ENCODE measurements at regions not wholly inside any gene's neighbourhood (a gene's known extent, or its start where the extent isn't known, plus 50 kb on each side); places are given as distances from the start of the nearest gene placed in this dataset.

GRCh38 chr10:117425974-117426566, 50.8 kb upstream of the PDZD8 start (continued):
- no peak for TF ChIP-seq FOS (IDR thresholded peaks at IDR 0.05; ENCODE audit: borderline replicate concordance, extremely low read depth, insufficient read length)
- no peak for TF ChIP-seq HDGF (IDR thresholded peaks at IDR 0.05)

- Histone ChIP-seq H3K4me2 (ENCODE audit: control insufficient read depth, insufficient read depth) (no peak overlapping the region), H2AFZ (ENCODE audit: control insufficient read depth, low read depth, low read length) (no peak overlapping the region), H3K4me1 (ENCODE audit: control insufficient read depth, insufficient read depth, low read length) (no peaks in the 10 kb centered on the region), H3K4me3 (no peak overlapping the region), H3K27ac (ENCODE audit: control insufficient read depth, insufficient read depth) (no peak overlapping the region), H4K20me1 (ENCODE audit: control insufficient read depth, insufficient read depth) (no peaks in the 10 kb centered on the region), H3K79me2 (ENCODE audit: control insufficient read depth, insufficient read depth, low read length) (no peaks in the 10 kb centered on the region), H3K9me3 (replicated peaks; ENCODE audit: control insufficient read depth, insufficient read depth, low read length) (no peaks in the 10 kb centered on the region), H3K9ac (ENCODE audit: control insufficient read depth, insufficient read depth, low read length) (no peak overlapping the region), H3K27me3 (replicated peaks in 1 of 2; ENCODE audit: control insufficient read depth in 2 of 2, insufficient read depth in 2 of 2, low read length in 1 of 2) (no peaks in the 10 kb centered on the region), H3K36me3 (ENCODE audit: control insufficient read depth in 2 of 2, insufficient read depth in 2 of 2, low read length in 1 of 2) (no peaks in the 10 kb centered on the region)
- peak; percentile 14; the same call in 2 of the 3 replicates for ATAC-seq
- no peak for DNase-seq (ENCODE audit: low read depth, low spot score)
- 40% methylated on average over 13 of the region's 13 CpGs for WGBS (ENCODE audit: insufficient coverage, insufficient replicate concordance, low lambda C conversion rate, missing lambda C conversion rate)
- FAIRE-seq, result no peak
- no TSS peak for BruUV-seq (replicated peaks)
- RAD21 ChIA-PET (ENCODE audit: unreplicated experiment), result interaction anchor here (1.3 to 1.5 kb wide), 2 partner anchors 18 to 64 kb away, joined by 3 to 6 read pairs; no protein-coding TSS in a partner anchor
- SMC1A ChIA-PET (ENCODE audit: uncharacterized antibody, unreplicated experiment), result interaction anchor here (0.8 to 1.8 kb wide), 5 partner anchors 13 to 225 kb away, joined by 3 to 5 read pairs (median 4); no protein-coding TSS in a partner anchor
- CTCF ChIA-PET, result interaction anchor here (1.0 to 1.7 kb wide), 6 partner anchors 10 to 199 kb away, joined by 4 to 8 read pairs (median 4); no protein-coding TSS in a partner anchor
- intact Hi-C loops (cut with micrococcal nuclease; ENCODE audit: unreplicated experiment) (no loop called here), in situ Hi-C loops (cut with MboI) (no loop called here)
- POLR2A ChIA-PET, result interaction anchor here (1.1 kb wide), 1 partner anchor 54 kb away, joined by 5 read pairs; no protein-coding TSS in a partner anchor
- TF ChIP-seq SREBF1 (IDR thresholded peaks at IDR 0.05; ENCODE audit: low read length), result no peak
- TF ChIP-seq RELA (IDR thresholded peaks at IDR 0.05; ENCODE audit: borderline replicate concordance, partially characterized antibody), result no peak
- no peak for TF ChIP-seq HDAC6 (IDR thresholded peaks at IDR 0.05; ENCODE audit: unreplicated experiment)
- TF ChIP-seq, protein P1, sequence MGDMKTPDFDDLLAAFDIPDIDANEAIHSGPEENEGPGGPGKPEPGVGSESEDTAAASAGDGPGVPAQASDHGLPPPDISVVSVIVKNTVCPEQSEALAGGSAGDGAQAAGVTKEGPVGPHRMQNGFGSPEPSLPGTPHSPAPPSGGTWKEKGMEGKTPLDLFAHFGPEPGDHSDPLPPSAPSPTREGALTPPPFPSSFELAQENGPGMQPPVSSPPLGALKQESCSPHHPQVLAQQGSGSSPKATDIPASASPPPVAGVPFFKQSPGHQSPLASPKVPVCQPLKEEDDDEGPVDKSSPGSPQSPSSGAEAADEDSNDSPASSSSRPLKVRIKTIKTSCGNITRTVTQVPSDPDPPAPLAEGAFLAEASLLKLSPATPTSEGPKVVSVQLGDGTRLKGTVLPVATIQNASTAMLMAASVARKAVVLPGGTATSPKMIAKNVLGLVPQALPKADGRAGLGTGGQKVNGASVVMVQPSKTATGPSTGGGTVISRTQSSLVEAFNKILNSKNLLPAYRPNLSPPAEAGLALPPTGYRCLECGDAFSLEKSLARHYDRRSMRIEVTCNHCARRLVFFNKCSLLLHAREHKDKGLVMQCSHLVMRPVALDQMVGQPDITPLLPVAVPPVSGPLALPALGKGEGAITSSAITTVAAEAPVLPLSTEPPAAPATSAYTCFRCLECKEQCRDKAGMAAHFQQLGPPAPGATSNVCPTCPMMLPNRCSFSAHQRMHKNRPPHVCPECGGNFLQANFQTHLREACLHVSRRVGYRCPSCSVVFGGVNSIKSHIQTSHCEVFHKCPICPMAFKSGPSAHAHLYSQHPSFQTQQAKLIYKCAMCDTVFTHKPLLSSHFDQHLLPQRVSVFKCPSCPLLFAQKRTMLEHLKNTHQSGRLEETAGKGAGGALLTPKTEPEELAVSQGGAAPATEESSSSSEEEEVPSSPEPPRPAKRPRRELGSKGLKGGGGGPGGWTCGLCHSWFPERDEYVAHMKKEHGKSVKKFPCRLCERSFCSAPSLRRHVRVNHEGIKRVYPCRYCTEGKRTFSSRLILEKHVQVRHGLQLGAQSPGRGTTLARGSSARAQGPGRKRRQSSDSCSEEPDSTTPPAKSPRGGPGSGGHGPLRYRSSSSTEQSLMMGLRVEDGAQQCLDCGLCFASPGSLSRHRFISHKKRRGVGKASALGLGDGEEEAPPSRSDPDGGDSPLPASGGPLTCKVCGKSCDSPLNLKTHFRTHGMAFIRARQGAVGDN (IDR thresholded peaks at IDR 0.05), result no peak
- TF ChIP-seq HDGF (IDR thresholded peaks at IDR 0.05), result no peak
- TF ChIP-seq, protein P2, sequence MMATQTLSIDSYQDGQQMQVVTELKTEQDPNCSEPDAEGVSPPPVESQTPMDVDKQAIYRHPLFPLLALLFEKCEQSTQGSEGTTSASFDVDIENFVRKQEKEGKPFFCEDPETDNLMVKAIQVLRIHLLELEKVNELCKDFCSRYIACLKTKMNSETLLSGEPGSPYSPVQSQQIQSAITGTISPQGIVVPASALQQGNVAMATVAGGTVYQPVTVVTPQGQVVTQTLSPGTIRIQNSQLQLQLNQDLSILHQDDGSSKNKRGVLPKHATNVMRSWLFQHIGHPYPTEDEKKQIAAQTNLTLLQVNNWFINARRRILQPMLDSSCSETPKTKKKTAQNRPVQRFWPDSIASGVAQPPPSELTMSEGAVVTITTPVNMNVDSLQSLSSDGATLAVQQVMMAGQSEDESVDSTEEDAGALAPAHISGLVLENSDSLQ (IDR thresholded peaks at IDR 0.05), result no peak
- TF ChIP-seq ZNF384 (IDR thresholded peaks at IDR 0.05; ENCODE audit: borderline replicate concordance, low read depth, low read length), result no peak
- TF ChIP-seq POLR2A (IDR thresholded peaks at IDR 0.05; ENCODE audit: low read depth, low read length), result no peak
- TF ChIP-seq NFYA (IDR thresholded peaks at IDR 0.05; ENCODE audit: borderline replicate concordance, low read depth, low read length), result no peak
- TF ChIP-seq RFX5 (IDR thresholded peaks at IDR 0.05; ENCODE audit: low read depth, low read length), result no peak
- TF ChIP-seq CHD2 (IDR thresholded peaks at IDR 0.05; ENCODE audit: borderline replicate concordance, low read depth, low read length), result no peak
- TF ChIP-seq SMC3 (IDR thresholded peaks at IDR 0.05; ENCODE audit: borderline replicate concordance, low read length), result no peak
- no peak for TF ChIP-seq KAT2A (conservative IDR thresholded peaks at IDR 0.05; ENCODE audit: control insufficient read depth, low read depth, low read length)
- TF ChIP-seq RAD51 (IDR thresholded peaks at IDR 0.05), result no peak
Measured at GRCh38 chr10:117424883-117425649, 49.8 kb upstream of the PDZD8 start.
